ENCODE measurements at regions not wholly inside any gene's neighbourhood (a gene's known extent, or its start where the extent isn't known, plus 50 kb on each side); places are given as distances from the start of the nearest gene placed in this dataset.

GRCh38 chr4:3353752-3354454, 61.1 kb downstream of the RGS12 start:
- H2BK120ac ChIP-seq (ENCODE audit: low read depth, low read length) = no peak overlapping the region
- H4K5ac ChIP-seq (ENCODE audit: low read length) = no peak overlapping the region
- no peaks in the 10 kb centered on the region for H3K79me2 ChIP-seq (ENCODE audit: control insufficient read depth, insufficient read depth, low read length)
- H3K4ac ChIP-seq (ENCODE audit: low read depth, low read length) = no peak overlapping the region
- H3K56ac ChIP-seq (ENCODE audit: low read length) = no peak overlapping the region
- no peak overlapping the region for H2AK5ac ChIP-seq (ENCODE audit: low read length)
- H3K23ac ChIP-seq (ENCODE audit: low read length) = no peak overlapping the region
- no peaks in the 10 kb centered on the region for H3K79me1 ChIP-seq (ENCODE audit: low read length)
- H2BK5ac ChIP-seq (ENCODE audit: low read length) = no peak overlapping the region
- no peaks in the 10 kb centered on the region for H3K27me3 ChIP-seq (ENCODE audit: insufficient read depth, low read length, poor library complexity)
- H3K9ac ChIP-seq (ENCODE audit: low read length) = no peak overlapping the region
- no CpG with 5 or more reads among the region's 4 CpGs for WGBS (ENCODE audit: extremely low coverage, insufficient coverage, low lambda C conversion rate)
- H2BK15ac ChIP-seq (replicated peaks; ENCODE audit: low read depth) = no peak overlapping the region
- H3K4me2 ChIP-seq (ENCODE audit: low read length) = no peak overlapping the region
- no peaks in the 10 kb centered on the region for H3K4me1 ChIP-seq (ENCODE audit: control insufficient read depth, low read depth, low read length)
- DNase-seq = no peak
- no peak overlapping the region for H3K18ac ChIP-seq (ENCODE audit: low read length)
- H3K4me3 ChIP-seq (ENCODE audit: low read length) = no peak overlapping the region
- H4K8ac ChIP-seq (ENCODE audit: low read depth, low read length) = no peak overlapping the region
- H3K36me3 ChIP-seq (ENCODE audit: control insufficient read depth, insufficient read depth, low read length) = no peaks in the 10 kb centered on the region
- H3K27ac ChIP-seq (ENCODE audit: low read depth, low read length) = no peak overlapping the region

- Histone ChIP-seq H4K8ac (ENCODE audit: low read depth, low read length) (no peak overlapping the region), H3K27ac (ENCODE audit: low read depth, low read length) (no peak overlapping the region), H3K9ac (ENCODE audit: low read length) (no peak overlapping the region), H3K4me3 (ENCODE audit: low read length) (no peak overlapping the region), H3K4ac (ENCODE audit: low read depth, low read length) (no peak overlapping the region), H3K23ac (ENCODE audit: low read length) (no peak overlapping the region), H3K4me2 (ENCODE audit: low read length) (no peak overlapping the region), H3K27me3 (ENCODE audit: insufficient read depth, low read length, poor library complexity) (no peaks in the 10 kb centered on the region), H2BK15ac (replicated peaks; ENCODE audit: low read depth) (no peak overlapping the region), H3K36me3 (ENCODE audit: control insufficient read depth, insufficient read depth, low read length) (no peaks in the 10 kb centered on the region), H4K5ac (ENCODE audit: low read length) (no peak overlapping the region), H2BK120ac (ENCODE audit: low read depth, low read length) (no peak overlapping the region), H3K18ac (ENCODE audit: low read length) (no peak overlapping the region), H3K56ac (ENCODE audit: low read length) (no peak overlapping the region), H3K79me2 (ENCODE audit: control insufficient read depth, insufficient read depth, low read length) (no peaks in the 10 kb centered on the region), H3K79me1 (ENCODE audit: low read length) (no peaks in the 10 kb centered on the region), H2AK5ac (ENCODE audit: low read length) (no peak overlapping the region), H3K4me1 (ENCODE audit: control insufficient read depth, low read depth, low read length) (no peaks in the 10 kb centered on the region), H2BK5ac (ENCODE audit: low read length) (no peak overlapping the region)
- whole genome bisulfite sequencing (ENCODE audit: extremely low coverage, insufficient coverage, low lambda C conversion rate) = no CpG with 5 or more reads among the region's 4 CpGs
- DNase-seq = no peak
These were observed 61.6 kb downstream of the RGS12 start for GRCh38 chr4:3354455-3354811.

GRCh38 chr4:3355266-3355748, 62.5 kb downstream of the RGS12 start:
- whole genome bisulfite sequencing (ENCODE audit: extremely low coverage, insufficient coverage, low lambda C conversion rate) = no CpG with 5 or more reads among the region's 8 CpGs
- no peak overlapping the region for H3K23ac ChIP-seq (ENCODE audit: low read length)
- no peak overlapping the region for H3K9ac ChIP-seq (ENCODE audit: low read length)
- DNase-seq = no peak
- no peak overlapping the region for H3K4me3 ChIP-seq (ENCODE audit: low read length)
- no peaks in the 10 kb centered on the region for H3K4me1 ChIP-seq (ENCODE audit: control insufficient read depth, low read depth, low read length)
- H2AK5ac ChIP-seq (ENCODE audit: low read length) = no peak overlapping the region
- H3K79me2 ChIP-seq (ENCODE audit: control insufficient read depth, insufficient read depth, low read length) = no peaks in the 10 kb centered on the region
- no peak overlapping the region for H2BK5ac ChIP-seq (ENCODE audit: low read length)
- H4K5ac ChIP-seq (ENCODE audit: low read length) = no peak overlapping the region
- H3K4ac ChIP-seq (ENCODE audit: low read depth, low read length) = no peak overlapping the region
- H3K36me3 ChIP-seq (ENCODE audit: control insufficient read depth, insufficient read depth, low read length) = no peaks in the 10 kb centered on the region
- no peak overlapping the region for H4K8ac ChIP-seq (ENCODE audit: low read depth, low read length)
- H3K56ac ChIP-seq (ENCODE audit: low read length) = no peak overlapping the region
- H2BK15ac ChIP-seq (replicated peaks; ENCODE audit: low read depth) = no peak overlapping the region
- H2BK120ac ChIP-seq (ENCODE audit: low read depth, low read length) = no peak overlapping the region
- H3K18ac ChIP-seq (ENCODE audit: low read length) = no peak overlapping the region
- no peaks in the 10 kb centered on the region for H3K27me3 ChIP-seq (ENCODE audit: insufficient read depth, low read length, poor library complexity)
- no peak overlapping the region for H3K27ac ChIP-seq (ENCODE audit: low read depth, low read length)
- H3K79me1 ChIP-seq (ENCODE audit: low read length) = no peaks in the 10 kb centered on the region
- no peak overlapping the region for H3K4me2 ChIP-seq (ENCODE audit: low read length)

- no peak overlapping the region for H2BK15ac ChIP-seq (replicated peaks; ENCODE audit: low read depth)
- peaks cover 2% of the 10 kb centered on the region for H3K79me2 ChIP-seq (ENCODE audit: control insufficient read depth, insufficient read depth, low read length)
- H3K56ac ChIP-seq (ENCODE audit: low read length) = no peak overlapping the region
- WGBS (ENCODE audit: extremely low coverage, insufficient coverage, low lambda C conversion rate) = no CpG with 5 or more reads among the region's 1 CpG
- no peak overlapping the region for H3K9ac ChIP-seq (ENCODE audit: low read length)
- no peak for DNase-seq
- no peak overlapping the region for H4K8ac ChIP-seq (ENCODE audit: low read depth, low read length)
- peaks cover 3% of the 10 kb centered on the region for H3K79me1 ChIP-seq (ENCODE audit: low read length)
- H4K5ac ChIP-seq (ENCODE audit: low read length) = no peak overlapping the region
- no peak overlapping the region for H2BK5ac ChIP-seq (ENCODE audit: low read length)
- H3K36me3 ChIP-seq (ENCODE audit: control insufficient read depth, insufficient read depth, low read length) = no peaks in the 10 kb centered on the region
- no peaks in the 10 kb centered on the region for H3K27me3 ChIP-seq (ENCODE audit: insufficient read depth, low read length, poor library complexity)
- no peak overlapping the region for H2AK5ac ChIP-seq (ENCODE audit: low read length)
- no peak overlapping the region for H3K4ac ChIP-seq (ENCODE audit: low read depth, low read length)
- H3K4me3 ChIP-seq (ENCODE audit: low read length) = no peak overlapping the region
- H3K4me1 ChIP-seq (ENCODE audit: control insufficient read depth, low read depth, low read length) = no peaks in the 10 kb centered on the region
- no peak overlapping the region for H3K23ac ChIP-seq (ENCODE audit: low read length)
- no peak overlapping the region for H3K27ac ChIP-seq (ENCODE audit: low read depth, low read length)
- H3K18ac ChIP-seq (ENCODE audit: low read length) = no peak overlapping the region
- no peak overlapping the region for H2BK120ac ChIP-seq (ENCODE audit: low read depth, low read length)
- H3K4me2 ChIP-seq (ENCODE audit: low read length) = no peak overlapping the region
These were observed 65.8 kb downstream of the RGS12 start for GRCh38 chr4:3358656-3359055.

- Histone ChIP-seq H3K4me1 (ENCODE audit: control insufficient read depth, low read depth, low read length) (no peaks in the 10 kb centered on the region), H3K23ac (ENCODE audit: low read length) (no peak overlapping the region), H4K8ac (ENCODE audit: low read depth, low read length) (no peak overlapping the region), H3K4me2 (ENCODE audit: low read length) (no peak overlapping the region), H3K4me3 (ENCODE audit: low read length) (no peak overlapping the region), H2BK15ac (replicated peaks; ENCODE audit: low read depth) (no peak overlapping the region), H3K27me3 (ENCODE audit: insufficient read depth, low read length, poor library complexity) (no peaks in the 10 kb centered on the region), H2BK120ac (ENCODE audit: low read depth, low read length) (no peak overlapping the region), H3K79me2 (ENCODE audit: control insufficient read depth, insufficient read depth, low read length) (peaks cover 2% of the 10 kb centered on the region), H3K27ac (ENCODE audit: low read depth, low read length) (no peak overlapping the region), H3K4ac (ENCODE audit: low read depth, low read length) (no peak overlapping the region), H4K5ac (ENCODE audit: low read length) (no peak overlapping the region), H2AK5ac (ENCODE audit: low read length) (no peak overlapping the region), H3K36me3 (ENCODE audit: control insufficient read depth, insufficient read depth, low read length) (no peaks in the 10 kb centered on the region), H3K79me1 (ENCODE audit: low read length) (peaks cover 3% of the 10 kb centered on the region), H2BK5ac (ENCODE audit: low read length) (no peak overlapping the region), H3K56ac (ENCODE audit: low read length) (no peak overlapping the region), H3K9ac (ENCODE audit: low read length) (no peak overlapping the region), H3K18ac (ENCODE audit: low read length) (no peak overlapping the region)
- no CpG with 5 or more reads among the region's 8 CpGs for WGBS (ENCODE audit: extremely low coverage, insufficient coverage, low lambda C conversion rate)
- DNase-seq = no peak
These were observed 68.0 kb downstream of the RGS12 start for GRCh38 chr4:3360777-3361176.

GRCh38 chr4:3361406-3361805, 68.6 kb downstream of the RGS12 start:
- WGBS (ENCODE audit: extremely low coverage, insufficient coverage, low lambda C conversion rate) = no CpG with 5 or more reads among the region's 12 CpGs
- Histone ChIP-seq H3K27ac (ENCODE audit: low read depth, low read length) (no peak overlapping the region), H3K79me1 (ENCODE audit: low read length) (peaks cover 3% of the 10 kb centered on the region), H3K4me3 (ENCODE audit: low read length) (no peak overlapping the region), H3K56ac (ENCODE audit: low read length) (no peak overlapping the region), H3K27me3 (ENCODE audit: insufficient read depth, low read length, poor library complexity) (no peaks in the 10 kb centered on the region), H3K18ac (ENCODE audit: low read length) (no peak overlapping the region), H2AK5ac (ENCODE audit: low read length) (no peak overlapping the region), H3K4me2 (ENCODE audit: low read length) (no peak overlapping the region), H3K79me2 (ENCODE audit: control insufficient read depth, insufficient read depth, low read length) (peaks cover 2% of the 10 kb centered on the region), H3K23ac (ENCODE audit: low read length) (no peak overlapping the region), H4K8ac (ENCODE audit: low read depth, low read length) (no peak overlapping the region), H2BK120ac (ENCODE audit: low read depth, low read length) (no peak overlapping the region), H3K9ac (ENCODE audit: low read length) (no peak overlapping the region), H3K4ac (ENCODE audit: low read depth, low read length) (no peak overlapping the region), H3K4me1 (ENCODE audit: control insufficient read depth, low read depth, low read length) (no peaks in the 10 kb centered on the region), H2BK15ac (replicated peaks; ENCODE audit: low read depth) (no peak overlapping the region), H3K36me3 (ENCODE audit: control insufficient read depth, insufficient read depth, low read length) (no peaks in the 10 kb centered on the region), H2BK5ac (ENCODE audit: low read length) (no peak overlapping the region), H4K5ac (ENCODE audit: low read length) (no peak overlapping the region)
- no peak for DNase-seq
